ENCODE measurements at regions not wholly inside any gene's neighbourhood (a gene's known extent, or its start where the extent isn't known, plus 50 kb on each side); places are given as distances from the start of the nearest gene placed in this dataset.

DNA sequence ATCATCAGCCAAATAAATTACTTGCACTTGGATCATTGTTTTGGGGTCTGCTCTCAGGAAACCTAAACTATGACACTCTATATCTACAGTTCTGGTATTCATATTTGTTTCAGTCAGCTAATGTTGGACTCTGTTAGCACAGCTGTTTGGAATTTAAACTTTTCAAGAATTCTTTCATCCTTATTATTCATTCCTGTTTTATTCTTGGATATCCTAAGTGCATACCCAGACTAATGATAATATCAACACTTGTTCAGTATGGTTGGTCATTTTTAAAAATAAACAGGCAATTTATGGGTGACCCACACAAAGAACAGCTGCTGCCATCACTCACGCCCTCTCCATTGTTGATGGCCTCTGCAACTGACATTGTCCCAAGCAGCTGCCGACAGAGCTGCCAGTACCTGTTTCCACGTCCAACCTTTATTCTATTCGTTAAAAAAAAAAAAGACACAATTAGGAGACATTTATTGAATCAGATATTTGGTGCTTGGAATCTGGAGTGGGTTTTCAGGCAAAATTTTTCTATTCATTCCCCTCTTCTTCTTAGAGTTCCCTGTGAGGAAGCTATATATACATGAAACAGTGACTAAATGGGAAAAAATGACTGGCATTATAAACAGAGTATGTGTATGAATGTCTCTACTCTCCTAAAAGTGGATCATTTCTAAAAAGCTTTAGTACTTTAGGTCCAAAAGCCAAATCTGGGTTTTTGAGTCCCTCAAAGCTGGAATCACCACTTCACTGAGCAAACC is 252.1 kb upstream of the NAV3 start:
- Histone ChIP-seq H3K9me3 (ENCODE audit: control insufficient read depth in 1 of 2, insufficient read depth in 1 of 2, low read length in 2 of 2) (no peaks in the 10 kb centered on the region), H3K4me3 (ENCODE audit: low read length) (no peak overlapping the region), H3K27me3 (ENCODE audit: control insufficient read depth in 1 of 2, insufficient read depth in 2 of 2, low read length in 2 of 2) (no peaks in the 10 kb centered on the region), H3K4me1 (ENCODE audit: insufficient read depth, low read length) (no peaks in the 10 kb centered on the region), H3K27ac (ENCODE audit: low read depth in 1 of 2, low read length in 2 of 2) (no peak overlapping the region), H3K36me3 (ENCODE audit: insufficient read depth, low read length) (no peaks in the 10 kb centered on the region)
- H3K4me3 Mint-ChIP-seq: no peak overlapping the region
- ATAC-seq (ENCODE audit: poor library complexity): no peak
- H3K27me3 Mint-ChIP-seq: no peaks in the 10 kb centered on the region
- H3K4me1 Mint-ChIP-seq (ENCODE audit: low read depth): no peaks in the 10 kb centered on the region
- H3K36me3 Mint-ChIP-seq (ENCODE audit: low read depth): no peaks in the 10 kb centered on the region
- DNase-seq: no peak
- ChIA-PET POLR2A (no interaction called here), CTCF (no interaction called here)
- intact Hi-C loops (cut with DNase I, micrococcal nuclease): no loop called here
- H3K9me3 Mint-ChIP-seq: peaks cover 4% of the 10 kb centered on the region
- TF ChIP-seq, protein P1, sequence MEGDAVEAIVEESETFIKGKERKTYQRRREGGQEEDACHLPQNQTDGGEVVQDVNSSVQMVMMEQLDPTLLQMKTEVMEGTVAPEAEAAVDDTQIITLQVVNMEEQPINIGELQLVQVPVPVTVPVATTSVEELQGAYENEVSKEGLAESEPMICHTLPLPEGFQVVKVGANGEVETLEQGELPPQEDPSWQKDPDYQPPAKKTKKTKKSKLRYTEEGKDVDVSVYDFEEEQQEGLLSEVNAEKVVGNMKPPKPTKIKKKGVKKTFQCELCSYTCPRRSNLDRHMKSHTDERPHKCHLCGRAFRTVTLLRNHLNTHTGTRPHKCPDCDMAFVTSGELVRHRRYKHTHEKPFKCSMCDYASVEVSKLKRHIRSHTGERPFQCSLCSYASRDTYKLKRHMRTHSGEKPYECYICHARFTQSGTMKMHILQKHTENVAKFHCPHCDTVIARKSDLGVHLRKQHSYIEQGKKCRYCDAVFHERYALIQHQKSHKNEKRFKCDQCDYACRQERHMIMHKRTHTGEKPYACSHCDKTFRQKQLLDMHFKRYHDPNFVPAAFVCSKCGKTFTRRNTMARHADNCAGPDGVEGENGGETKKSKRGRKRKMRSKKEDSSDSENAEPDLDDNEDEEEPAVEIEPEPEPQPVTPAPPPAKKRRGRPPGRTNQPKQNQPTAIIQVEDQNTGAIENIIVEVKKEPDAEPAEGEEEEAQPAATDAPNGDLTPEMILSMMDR (IDR thresholded peaks at IDR 0.05): no peak
- H3K27ac Mint-ChIP-seq: no peak overlapping the region

DNA sequence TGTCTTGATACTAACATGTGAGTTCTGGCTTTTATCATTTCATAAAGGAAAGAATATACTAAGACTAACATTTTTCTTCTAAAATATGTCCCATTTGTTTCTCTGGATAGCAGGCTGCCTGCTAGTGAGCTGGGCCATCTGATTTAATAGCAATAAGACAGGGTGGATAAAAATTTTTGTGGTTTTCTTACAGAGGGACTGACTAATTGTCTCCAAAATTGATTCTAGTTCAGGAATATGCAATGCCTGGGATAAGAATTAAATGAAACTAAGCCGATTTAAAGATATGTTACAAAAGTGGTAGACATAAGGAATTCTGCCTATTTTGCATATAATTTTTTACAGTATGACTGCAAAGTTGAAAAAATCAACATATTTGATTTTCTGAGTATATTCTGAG is 252.9 kb upstream of the NAV3 start:
- intact Hi-C loops (cut with DNase I, micrococcal nuclease): no loop called here
- H3K9me3 ChIP-seq (ENCODE audit: control insufficient read depth in 1 of 2, insufficient read depth in 1 of 2, low read length in 2 of 2): no peaks in the 10 kb centered on the region
- Mint-ChIP-seq H3K4me1 (ENCODE audit: low read depth) (no peaks in the 10 kb centered on the region), H3K27me3 (no peaks in the 10 kb centered on the region), H3K27ac (no peak overlapping the region), H3K9me3 (peaks cover 4% of the 10 kb centered on the region), H3K4me3 (no peak overlapping the region), H3K36me3 (ENCODE audit: low read depth) (no peaks in the 10 kb centered on the region)
- ChIA-PET CTCF (no interaction called here), POLR2A (no interaction called here)
- no peak for ATAC-seq (ENCODE audit: poor library complexity)
- TF ChIP-seq, protein P1 (IDR thresholded peaks at IDR 0.05): no peak
- no peaks in the 10 kb centered on the region for H3K27me3 ChIP-seq (ENCODE audit: control insufficient read depth in 1 of 2, insufficient read depth in 2 of 2, low read length in 2 of 2)
- no peak overlapping the region for H3K27ac ChIP-seq (ENCODE audit: low read depth in 1 of 2, low read length in 2 of 2)
- no peaks in the 10 kb centered on the region for H3K4me1 ChIP-seq (ENCODE audit: insufficient read depth, low read length)
- DNase-seq: no peak
- H3K4me3 ChIP-seq (ENCODE audit: low read length): no peak overlapping the region
- no peaks in the 10 kb centered on the region for H3K36me3 ChIP-seq (ENCODE audit: insufficient read depth, low read length)

DNA sequence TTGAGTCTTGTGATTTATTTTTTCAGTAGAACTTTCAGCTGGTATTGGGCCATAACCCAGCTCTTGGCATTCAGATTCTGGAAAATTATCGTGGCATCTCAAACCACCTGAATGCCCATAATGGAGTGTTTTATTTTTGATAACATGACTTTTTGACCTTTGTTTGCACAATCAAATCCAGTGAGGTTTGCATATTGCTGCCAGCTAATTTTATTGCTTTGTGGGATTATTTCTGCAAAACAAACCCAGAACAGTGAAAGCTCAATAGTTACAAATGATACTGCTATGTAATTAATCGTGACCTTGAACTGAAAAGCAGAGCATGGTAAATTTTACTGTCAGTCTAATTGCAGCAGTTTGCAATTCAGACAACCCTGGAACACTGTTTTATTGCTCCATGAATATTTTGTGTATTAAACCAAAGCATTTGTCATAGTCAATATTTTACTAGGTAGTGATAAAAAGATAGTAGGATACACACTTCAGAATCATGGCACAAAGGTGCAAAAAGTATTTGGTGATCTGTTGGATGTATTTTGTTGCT is 255.2 kb upstream of the NAV3 start:
- no peaks in the 10 kb centered on the region for H3K27me3 Mint-ChIP-seq
- Histone ChIP-seq H3K9me3 (ENCODE audit: control insufficient read depth in 1 of 2, insufficient read depth in 1 of 2, low read length in 2 of 2) (no peaks in the 10 kb centered on the region), H3K27me3 (ENCODE audit: control insufficient read depth in 1 of 2, insufficient read depth in 2 of 2, low read length in 2 of 2) (no peaks in the 10 kb centered on the region), H3K4me3 (ENCODE audit: low read length) (no peak overlapping the region), H3K27ac (ENCODE audit: low read depth in 1 of 2, low read length in 2 of 2) (no peak overlapping the region), H3K4me1 (ENCODE audit: insufficient read depth, low read length) (no peaks in the 10 kb centered on the region), H3K36me3 (ENCODE audit: insufficient read depth, low read length) (no peaks in the 10 kb centered on the region)
- no peaks in the 10 kb centered on the region for H3K36me3 Mint-ChIP-seq (ENCODE audit: low read depth)
- no peaks in the 10 kb centered on the region for H3K4me1 Mint-ChIP-seq (ENCODE audit: low read depth)
- DNase-seq (no peak), ATAC-seq (ENCODE audit: poor library complexity) (no peak)
- peaks cover 4% of the 10 kb centered on the region for H3K9me3 Mint-ChIP-seq
- H3K27ac Mint-ChIP-seq: no peak overlapping the region
- H3K4me3 Mint-ChIP-seq: no peak overlapping the region
- intact Hi-C loops (cut with DNase I, micrococcal nuclease): no loop called here
- POLR2A ChIA-PET: no interaction called here
- CTCF ChIA-PET: no interaction called here
- TF ChIP-seq, protein P1 (IDR thresholded peaks at IDR 0.05): no peak

Data from CD4-positive, alpha-beta T cell (primary cell).